Endodermal cell (in vitro differentiated cells): ENCODE measurements at regions not wholly inside any gene's neighbourhood (a gene's known extent, or its start where the extent isn't known, plus 50 kb on each side); places are given as distances from the start of the nearest gene placed in this dataset.
A peak's percentile ranks its signal among the peaks of the same experiment; 100 is the strongest.

Experiments used
- DNase-seq: peaks from one replicate; pipeline ENCODE4 v3.0.0-alpha.2; 2017
- H3K27ac ChIP-seq: 2 replicates; pipeline ENCODE4 v1.5.1; 2013; ENCODE audit warnings: mild to moderate bottlenecking, low read depth, low read length, moderate library complexity
- H3K27me3 ChIP-seq: 2 replicates; pipeline ENCODE4 v1.6.1; 2013; ENCODE audit warnings: mild to moderate bottlenecking, low read length, moderate library complexity; ENCODE audit not compliant: insufficient read depth, control insufficient read depth, poor library complexity, severe bottlenecking
- H3K36me3 ChIP-seq: 2 replicates; pipeline ENCODE4 v1.7.0; 2013; ENCODE audit warnings: mild to moderate bottlenecking, low read length, moderate library complexity; ENCODE audit not compliant: control insufficient read depth, insufficient read depth
- H3K4me1 ChIP-seq: one replicate; pipeline ENCODE4 v1.7.0; 2013; ENCODE audit warnings: low read length; ENCODE audit not compliant: control insufficient read depth, insufficient read depth
- H3K4me3 ChIP-seq: 2 replicates; pipeline ENCODE4 v1.5.1; 2013; ENCODE audit warnings: mild to moderate bottlenecking, low read length, moderate library complexity
- H3K9ac ChIP-seq: 2 replicates; pipeline ENCODE4 v1.6.1; 2013; ENCODE audit warnings: mild to moderate bottlenecking, low read length, moderate library complexity; ENCODE audit not compliant: poor library complexity, severe bottlenecking; ENCODE audit errors: extremely low read depth
- H3K9me3 ChIP-seq: 2 replicates; pipeline ENCODE4 v1.6.1; 2013; ENCODE audit warnings: mild to moderate bottlenecking, low read length, moderate library complexity; ENCODE audit not compliant: control insufficient read depth
- H3K27ac Mint-ChIP-seq: 2 replicates; pipeline ENCODE4 v1.8.0; 2020; ENCODE audit warnings: mixed read lengths
- H3K27me3 Mint-ChIP-seq: 2 replicates; pipeline ENCODE4 v1.8.0; 2021; ENCODE audit warnings: mild to moderate bottlenecking, mixed read lengths; ENCODE audit not compliant: insufficient read depth
- H3K36me3 Mint-ChIP-seq: 2 replicates; pipeline ENCODE4 v1.8.0; 2020; ENCODE audit warnings: low read depth, mixed read lengths
- H3K4me1 Mint-ChIP-seq: 2 replicates; pipeline ENCODE4 v1.8.0; 2020; ENCODE audit warnings: mixed read lengths
- H3K4me3 Mint-ChIP-seq: 2 replicates; pipeline ENCODE4 v1.8.0; 2020; ENCODE audit warnings: mild to moderate bottlenecking, moderate library complexity, mixed read lengths
- H3K9me3 Mint-ChIP-seq: 2 replicates; pipeline ENCODE4 v1.8.0; 2020; ENCODE audit warnings: mild to moderate bottlenecking, mixed read lengths
- WGBS, 2 experiments: methylation state at CpG; one replicate each; pipeline versions ENCODE4 v1.1.5 to v1.1.7; 2013; ENCODE audit warnings: missing lambda C conversion rate in 2 of 2, mixed read lengths in 1 of 2; ENCODE audit not compliant: insufficient coverage in 1 of 2, insufficient read length in 1 of 2; 5-methylcytosine and 5-hydroxymethylcytosine counted together
- TF ChIP-seq, protein P1 (sequence below): fragments of 200-600 bp; sonication (generic); conservative IDR thresholded peaks from 2 replicates; pipeline ENCODE4 v1.5.0; 2021; ENCODE audit warnings: antibody characterized with exemption, mild to moderate bottlenecking

GRCh38 chr13:69589531-69590235 lies 517.9 kb upstream of the ATXN8OS start:
- Mint-ChIP-seq H3K4me1 (peaks cover 25% of the 10 kb centered on the region), H3K4me3 (no peak overlapping the region), H3K36me3 (no peaks in the 10 kb centered on the region), H3K27me3 (no peaks in the 10 kb centered on the region), H3K27ac (no peak overlapping the region), H3K9me3 (no peaks in the 10 kb centered on the region)
- Histone ChIP-seq H3K9ac (no peak overlapping the region), H3K27ac (peak overlapping the region; percentile 25), H3K9me3 (no peaks in the 10 kb centered on the region), H3K4me1 (peaks cover 11% of the 10 kb centered on the region), H3K4me3 (no peak overlapping the region), H3K36me3 (no peaks in the 10 kb centered on the region), H3K27me3 (no peaks in the 10 kb centered on the region)
- DNase-seq = no peak
- 67 to 95% methylated on average over 3 to 5 of the region's 5 CpGs for WGBS, 2 experiments
- TF ChIP-seq, protein P1, sequence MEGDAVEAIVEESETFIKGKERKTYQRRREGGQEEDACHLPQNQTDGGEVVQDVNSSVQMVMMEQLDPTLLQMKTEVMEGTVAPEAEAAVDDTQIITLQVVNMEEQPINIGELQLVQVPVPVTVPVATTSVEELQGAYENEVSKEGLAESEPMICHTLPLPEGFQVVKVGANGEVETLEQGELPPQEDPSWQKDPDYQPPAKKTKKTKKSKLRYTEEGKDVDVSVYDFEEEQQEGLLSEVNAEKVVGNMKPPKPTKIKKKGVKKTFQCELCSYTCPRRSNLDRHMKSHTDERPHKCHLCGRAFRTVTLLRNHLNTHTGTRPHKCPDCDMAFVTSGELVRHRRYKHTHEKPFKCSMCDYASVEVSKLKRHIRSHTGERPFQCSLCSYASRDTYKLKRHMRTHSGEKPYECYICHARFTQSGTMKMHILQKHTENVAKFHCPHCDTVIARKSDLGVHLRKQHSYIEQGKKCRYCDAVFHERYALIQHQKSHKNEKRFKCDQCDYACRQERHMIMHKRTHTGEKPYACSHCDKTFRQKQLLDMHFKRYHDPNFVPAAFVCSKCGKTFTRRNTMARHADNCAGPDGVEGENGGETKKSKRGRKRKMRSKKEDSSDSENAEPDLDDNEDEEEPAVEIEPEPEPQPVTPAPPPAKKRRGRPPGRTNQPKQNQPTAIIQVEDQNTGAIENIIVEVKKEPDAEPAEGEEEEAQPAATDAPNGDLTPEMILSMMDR = no peak

DNA sequence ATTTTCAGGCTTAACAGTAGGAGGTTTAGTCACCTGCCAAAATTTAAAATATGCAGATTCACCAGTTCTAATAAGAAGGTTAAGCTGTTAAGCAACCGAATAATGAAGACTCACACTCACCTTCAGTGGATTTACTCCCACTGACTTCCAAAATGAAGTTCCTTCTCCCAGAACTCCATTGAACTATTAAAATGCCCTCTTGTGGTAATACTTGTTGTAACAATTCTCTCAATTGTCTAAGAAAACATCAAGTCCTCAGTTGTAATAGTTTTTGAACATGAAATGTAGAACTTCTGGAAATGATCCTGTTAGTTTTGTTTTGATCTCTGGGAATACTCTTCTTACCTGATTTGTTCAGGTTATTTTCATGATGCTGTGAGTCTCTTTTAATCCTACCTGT lies 522.0 kb upstream of the ATXN8OS start:
- no peak overlapping the region for H3K4me3 Mint-ChIP-seq
- no peaks in the 10 kb centered on the region for H3K9me3 Mint-ChIP-seq
- WGBS, 2 experiments = 64% methylated on average over 1 of the region's 1 CpG; no CpG with 5 or more reads in 1 of the 2 experiments
- Histone ChIP-seq H3K27me3 (no peaks in the 10 kb centered on the region), H3K9me3 (no peaks in the 10 kb centered on the region), H3K9ac (no peak overlapping the region), H3K4me1 (peaks cover 8% of the 10 kb centered on the region), H3K4me3 (no peak overlapping the region), H3K36me3 (no peaks in the 10 kb centered on the region), H3K27ac (no peak overlapping the region)
- no peaks in the 10 kb centered on the region for H3K27me3 Mint-ChIP-seq
- no peak overlapping the region for H3K27ac Mint-ChIP-seq
- DNase-seq = no peak
- TF ChIP-seq, protein P1 = peak; percentile 60
- H3K4me1 Mint-ChIP-seq = peaks cover 26% of the 10 kb centered on the region
- H3K36me3 Mint-ChIP-seq = no peaks in the 10 kb centered on the region

DNA sequence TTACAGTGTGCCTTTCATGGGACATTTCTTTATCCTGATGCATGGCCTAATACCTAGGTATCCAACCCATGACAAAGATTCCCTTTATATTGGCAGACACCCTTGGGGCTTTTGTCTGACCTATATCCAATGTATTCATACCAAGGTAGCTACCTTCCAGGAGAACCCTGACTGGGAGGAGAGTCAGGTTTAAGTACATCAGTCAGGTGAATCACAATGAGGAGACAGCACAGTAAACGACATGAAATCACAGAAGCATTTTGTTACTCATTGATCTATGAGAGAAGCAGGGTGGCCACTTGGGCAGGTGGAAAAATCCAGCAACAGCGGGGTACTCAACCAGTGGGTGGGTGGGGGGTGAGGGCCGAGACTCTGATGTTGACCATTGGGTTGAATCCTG lies 527.4 kb upstream of the ATXN8OS start:
- no peaks in the 10 kb centered on the region for H3K9me3 ChIP-seq
- Mint-ChIP-seq H3K4me1 (peaks cover 12% of the 10 kb centered on the region), H3K9me3 (peaks cover 3% of the 10 kb centered on the region), H3K4me3 (no peak overlapping the region), H3K36me3 (no peaks in the 10 kb centered on the region), H3K27ac (no peak overlapping the region), H3K27me3 (no peaks in the 10 kb centered on the region)
- H3K4me1 ChIP-seq = peaks cover 2% of the 10 kb centered on the region
- no peak overlapping the region for H3K9ac ChIP-seq
- H3K36me3 ChIP-seq = no peaks in the 10 kb centered on the region
- whole genome bisulfite sequencing, 2 experiments = 70 to 73% methylated on average over 3 of the region's 3 CpGs
- DNase-seq = peak; percentile 54
- H3K4me3 ChIP-seq = no peak overlapping the region
- H3K27ac ChIP-seq = no peak overlapping the region
- no peaks in the 10 kb centered on the region for H3K27me3 ChIP-seq
- TF ChIP-seq, protein P1 = no peak
